ENCODE measurements at regions not wholly inside any gene's neighbourhood (a gene's known extent, or its start where the extent isn't known, plus 50 kb on each side); places are given as distances from the start of the nearest gene placed in this dataset.

GRCh38 chr12:65566751-65567150, 257.5 kb upstream of the HMGA2 start (continued):
- TF ChIP-seq CTCF (IDR thresholded peaks at IDR 0.05) (no peak), RAD21 (IDR thresholded peaks at IDR 0.05; ENCODE audit: low read length) (no peak), TEAD4 (IDR thresholded peaks at IDR 0.05; ENCODE audit: borderline replicate concordance, insufficient read depth) (no peak), SMC3 (IDR thresholded peaks at IDR 0.05; ENCODE audit: low read depth, low read length) (no peak), SIN3A (IDR thresholded peaks at IDR 0.05; ENCODE audit: borderline replicate concordance, low read depth, low read length) (no peak), JUND (IDR thresholded peaks at IDR 0.05) (peak; percentile 34; the same call in 1 of the 2 replicates), GATA2 (CRISPR knock-in tag; IDR thresholded peaks at IDR 0.05) (no peak), RXRA (IDR thresholded peaks at IDR 0.05; ENCODE audit: borderline replicate concordance, low read depth) (no peak; the same call in 1 of the 2 replicates), YY1 (IDR thresholded peaks at IDR 0.05; ENCODE audit: low read depth) (no peak), FOXJ3 (CRISPR knock-in tag; IDR thresholded peaks at IDR 0.05) (no peak), FOXM1 (IDR thresholded peaks at IDR 0.05; ENCODE audit: low read depth) (no peak), GABPA (IDR thresholded peaks at IDR 0.05; ENCODE audit: low read depth) (no peak), EP300 (IDR thresholded peaks at IDR 0.05; ENCODE audit: borderline replicate concordance in 1 of 2, low read depth in 1 of 2, low read length in 1 of 2) (no peak; a peak in 1 of 4 replicates), ELF1 (IDR thresholded peaks at IDR 0.05) (no peak), POLR2AphosphoS5 (IDR thresholded peaks at IDR 0.05; ENCODE audit: low read depth, low read length) (no peak), PBX3 (IDR thresholded peaks at IDR 0.05) (peak; percentile 64; the same call in 1 of the 2 replicates), FOSL2 (IDR thresholded peaks at IDR 0.05; ENCODE audit: borderline replicate concordance, low read depth) (no peak), NFIC (IDR thresholded peaks at IDR 0.05; ENCODE audit: borderline replicate concordance) (no peak), MEF2A (IDR thresholded peaks at IDR 0.05; ENCODE audit: borderline replicate concordance, low read depth) (peak; percentile 74), TAF1 (IDR thresholded peaks at IDR 0.05; ENCODE audit: borderline replicate concordance, low read depth, low read length) (no peak), RFX5 (IDR thresholded peaks at IDR 0.05; ENCODE audit: low read length) (no peak), MXI1 (IDR thresholded peaks at IDR 0.05; ENCODE audit: low read depth, low read length) (no peak)
- TF ChIP-seq, protein P1, sequence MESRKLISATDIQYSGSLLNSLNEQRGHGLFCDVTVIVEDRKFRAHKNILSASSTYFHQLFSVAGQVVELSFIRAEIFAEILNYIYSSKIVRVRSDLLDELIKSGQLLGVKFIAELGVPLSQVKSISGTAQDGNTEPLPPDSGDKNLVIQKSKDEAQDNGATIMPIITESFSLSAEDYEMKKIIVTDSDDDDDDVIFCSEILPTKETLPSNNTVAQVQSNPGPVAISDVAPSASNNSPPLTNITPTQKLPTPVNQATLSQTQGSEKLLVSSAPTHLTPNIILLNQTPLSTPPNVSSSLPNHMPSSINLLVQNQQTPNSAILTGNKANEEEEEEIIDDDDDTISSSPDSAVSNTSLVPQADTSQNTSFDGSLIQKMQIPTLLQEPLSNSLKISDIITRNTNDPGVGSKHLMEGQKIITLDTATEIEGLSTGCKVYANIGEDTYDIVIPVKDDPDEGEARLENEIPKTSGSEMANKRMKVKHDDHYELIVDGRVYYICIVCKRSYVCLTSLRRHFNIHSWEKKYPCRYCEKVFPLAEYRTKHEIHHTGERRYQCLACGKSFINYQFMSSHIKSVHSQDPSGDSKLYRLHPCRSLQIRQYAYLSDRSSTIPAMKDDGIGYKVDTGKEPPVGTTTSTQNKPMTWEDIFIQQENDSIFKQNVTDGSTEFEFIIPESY (IDR thresholded peaks at IDR 0.05; ENCODE audit: borderline replicate concordance, low read depth) = no peak
- TF ChIP-seq, protein P2, sequence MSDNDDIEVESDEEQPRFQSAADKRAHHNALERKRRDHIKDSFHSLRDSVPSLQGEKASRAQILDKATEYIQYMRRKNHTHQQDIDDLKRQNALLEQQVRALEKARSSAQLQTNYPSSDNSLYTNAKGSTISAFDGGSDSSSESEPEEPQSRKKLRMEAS (IDR thresholded peaks at IDR 0.05; ENCODE audit: low read depth) = no peak
- TF ChIP-seq, protein P3, sequence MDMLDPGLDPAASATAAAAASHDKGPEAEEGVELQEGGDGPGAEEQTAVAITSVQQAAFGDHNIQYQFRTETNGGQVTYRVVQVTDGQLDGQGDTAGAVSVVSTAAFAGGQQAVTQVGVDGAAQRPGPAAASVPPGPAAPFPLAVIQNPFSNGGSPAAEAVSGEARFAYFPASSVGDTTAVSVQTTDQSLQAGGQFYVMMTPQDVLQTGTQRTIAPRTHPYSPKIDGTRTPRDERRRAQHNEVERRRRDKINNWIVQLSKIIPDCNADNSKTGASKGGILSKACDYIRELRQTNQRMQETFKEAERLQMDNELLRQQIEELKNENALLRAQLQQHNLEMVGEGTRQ (IDR thresholded peaks at IDR 0.05; ENCODE audit: borderline replicate concordance, low read depth, low read length) = no peak

All from SK-N-SH (cell line).